Right cardiac atrium (tissue), 5 donors: ENCODE measurements at regions not wholly inside any gene's neighbourhood (a gene's known extent, or its start where the extent isn't known, plus 50 kb on each side); places are given as distances from the start of the nearest gene placed in this dataset.
A peak's percentile ranks its signal among the peaks of the same experiment; 100 is the strongest.

ENCODE experiments used
- ATAC-seq, 2 donors: fragments of 200-7000 bp; cut with Tn5 transposase; one replicate each; pipeline versions ENCODE4 v1.8.0 to v1.9.1; 2020; ENCODE audit warnings: moderate library complexity in 2 of 2, mild to moderate bottlenecking in 1 of 2
- DNase-seq, 3 donors: peaks; one replicate each; pipeline ENCODE4 v3.0.0-alpha.2; 2020
- H3K27ac ChIP-seq: one replicate; pipeline ENCODE4 v1.5.1; 2013; ENCODE audit warnings: mild to moderate bottlenecking, low read length, control low read depth, moderate library complexity
- H3K27me3 ChIP-seq: one replicate; pipeline ENCODE4 v1.6.1; 2013; ENCODE audit not compliant: control insufficient read depth, insufficient read depth
- H3K4me1 ChIP-seq: one replicate; pipeline ENCODE4 v1.6.1; 2013; ENCODE audit warnings: low read length; ENCODE audit not compliant: control insufficient read depth, insufficient read depth
- H3K4me3 ChIP-seq: one replicate; pipeline ENCODE4 v1.5.1; 2013; ENCODE audit warnings: low read length, control low read depth
- H3K9me3 ChIP-seq: one replicate; pipeline ENCODE4 v1.6.1; 2013; ENCODE audit warnings: low read length; ENCODE audit not compliant: control insufficient read depth
- WGBS: extraction: QIAGEN DNeasy Blood & Tissue Kit; methylation state at CpG from one replicate; pipeline ENCODE4 v1.1.7; 2013; 5-methylcytosine and 5-hydroxymethylcytosine counted together
- intact Hi-C, 4 donors: fragments of 100-400 bp; cut with DNase I; formaldehyde crosslinking; loops; one replicate each; pipeline versions ENCODE4 v1.11.0 to v1.14.0; 2022 to 2023
- donor health status: healthy with polysubstance abuse.
- donor health status: DM: no; HTN: yes; CAD: no.
- donor health status: DM: no; HTN: no; CAD: no.
- donor health status: DM: no; HTN: yes; CAD: no; lungs with severe emphysema.
- donor health status: DM: yes; HTN: yes; CAD: no.

GRCh38 chr5:118552146-118552545 is 436.2 kb downstream of the DTWD2 start:
- Histone ChIP-seq H3K4me1 (peaks cover 5% of the 10 kb centered on the region), H3K27me3 (no peaks in the 10 kb centered on the region), H3K4me3 (no peak overlapping the region), H3K27ac (no peak overlapping the region), H3K9me3 (no peaks in the 10 kb centered on the region)
- ATAC-seq (no peak), DNase-seq (no peak)
- intact Hi-C loops: no loop called here
- 88% methylated on average over 2 of the region's 2 CpGs for WGBS

GRCh38 chr5:118551716-118552115 is 436.6 kb downstream of the DTWD2 start:
- Histone ChIP-seq H3K27me3 (no peaks in the 10 kb centered on the region), H3K9me3 (no peaks in the 10 kb centered on the region), H3K4me3 (no peak overlapping the region), H3K27ac (no peak overlapping the region), H3K4me1 (peaks cover 5% of the 10 kb centered on the region)
- DNase-seq (no peak), ATAC-seq (no peak)
- WGBS: 43% methylated on average over 1 of the region's 1 CpG
- intact Hi-C loops: no loop called here

GRCh38 chr5:118551031-118551430 is 437.3 kb downstream of the DTWD2 start:
- H3K4me3 ChIP-seq: no peak overlapping the region
- peaks cover 4% of the 10 kb centered on the region for H3K4me1 ChIP-seq
- H3K27me3 ChIP-seq: no peaks in the 10 kb centered on the region
- H3K27ac ChIP-seq: no peak overlapping the region
- intact Hi-C loops: no loop called here
- ATAC-seq: no peak
- no peaks in the 10 kb centered on the region for H3K9me3 ChIP-seq
- DNase-seq: no peak

- Histone ChIP-seq H3K4me3 (no peak overlapping the region), H3K27me3 (no peaks in the 10 kb centered on the region), H3K9me3 (no peaks in the 10 kb centered on the region), H3K27ac (no peak overlapping the region), H3K4me1 (peaks cover 2% of the 10 kb centered on the region)
- DNase-seq (no peak), ATAC-seq (no peak)
- intact Hi-C loops: no loop called here
- WGBS: 82% methylated on average over 2 of the region's 2 CpGs
These were observed 439.3 kb downstream of the DTWD2 start for GRCh38 chr5:118548761-118549720.

- Histone ChIP-seq H3K27ac (no peak overlapping the region), H3K4me3 (no peak overlapping the region), H3K9me3 (no peaks in the 10 kb centered on the region), H3K27me3 (no peaks in the 10 kb centered on the region), H3K4me1 (no peaks in the 10 kb centered on the region)
- DNase-seq: no peak
- WGBS: 99% methylated on average over 1 of the region's 1 CpG
- ATAC-seq: no peak
- intact Hi-C loops: no loop called here
These were observed 442.9 kb downstream of the DTWD2 start for GRCh38 chr5:118545470-118545869.

- no peaks in the 10 kb centered on the region for H3K4me1 ChIP-seq
These were observed 443.4 kb downstream of the DTWD2 start for GRCh38 chr5:118544887-118545449.

GRCh38 chr5:118533923-118534322 is 454.4 kb downstream of the DTWD2 start:
- 90% methylated on average over 2 of the region's 2 CpGs for WGBS
- Histone ChIP-seq H3K27ac (peak overlapping the region; percentile 26), H3K4me1 (peaks cover 3% of the 10 kb centered on the region), H3K9me3 (no peaks in the 10 kb centered on the region), H3K27me3 (no peaks in the 10 kb centered on the region), H3K4me3 (no peak overlapping the region)
- DNase-seq: no peak
- intact Hi-C loops: no loop called here
- ATAC-seq: no peak

More at GRCh38 chr5:118544887-118545449, 443.4 kb downstream of the DTWD2 start:
- no peak for DNase-seq
- H3K27me3 ChIP-seq: no peaks in the 10 kb centered on the region
- 41% methylated on average over 4 of the region's 4 CpGs for WGBS
- no peaks in the 10 kb centered on the region for H3K9me3 ChIP-seq
- ATAC-seq: no peak
- no peak overlapping the region for H3K27ac ChIP-seq
- H3K4me3 ChIP-seq: no peak overlapping the region
- intact Hi-C loops: no loop called here

GRCh38 chr5:118533156-118533555 is 455.2 kb downstream of the DTWD2 start:
- H3K4me1 ChIP-seq: peaks cover 3% of the 10 kb centered on the region
- no peak overlapping the region for H3K4me3 ChIP-seq
- H3K9me3 ChIP-seq: no peaks in the 10 kb centered on the region
- peak overlapping the region; percentile 45 for H3K27ac ChIP-seq
- ATAC-seq: no peak
- no peak for DNase-seq
- 60% methylated on average over 3 of the region's 3 CpGs for WGBS
- intact Hi-C loops: no loop called here
- no peaks in the 10 kb centered on the region for H3K27me3 ChIP-seq

GRCh38 chr5:118531276-118531675 is 457.1 kb downstream of the DTWD2 start:
- Histone ChIP-seq H3K4me3 (no peak overlapping the region), H3K9me3 (no peaks in the 10 kb centered on the region), H3K27ac (no peak overlapping the region), H3K4me1 (peaks cover 3% of the 10 kb centered on the region), H3K27me3 (no peaks in the 10 kb centered on the region)
- intact Hi-C loops: no loop called here
- 76% methylated on average over 1 of the region's 1 CpG for WGBS
- no peak for DNase-seq
- ATAC-seq: no peak

GRCh38 chr5:118529361-118530144 is 458.8 kb downstream of the DTWD2 start:
- Histone ChIP-seq H3K9me3 (no peaks in the 10 kb centered on the region), H3K27ac (no peak overlapping the region), H3K4me3 (no peak overlapping the region), H3K4me1 (peaks cover 3% of the 10 kb centered on the region), H3K27me3 (no peaks in the 10 kb centered on the region)
- 53% methylated on average over 7 of the region's 7 CpGs for WGBS
- ATAC-seq (peak; percentile 86 to 88), DNase-seq (peak; percentile 66 to 90 (median 85))
- intact Hi-C loops: no loop called here

- no peak for ATAC-seq
- H3K4me3 ChIP-seq: no peak overlapping the region
- intact Hi-C loops: no loop called here
These were observed 465.7 kb downstream of the DTWD2 start for GRCh38 chr5:118522626-118523025.

More at GRCh38 chr5:118522626-118523025, 465.7 kb downstream of the DTWD2 start:
- H3K27ac ChIP-seq: no peak overlapping the region
- H3K27me3 ChIP-seq: no peaks in the 10 kb centered on the region
- H3K4me1 ChIP-seq: peaks cover 2% of the 10 kb centered on the region
- no peaks in the 10 kb centered on the region for H3K9me3 ChIP-seq
- DNase-seq: no peak
